ENCODE measurements at regions not wholly inside any gene's neighbourhood (a gene's known extent, or its start where the extent isn't known, plus 50 kb on each side); places are given as distances from the start of the nearest gene placed in this dataset.

GRCh38 chr3:88767746-88768145 lies 339.7 kb upstream of the EPHA3 start:
- no peak overlapping the region for H3K9ac ChIP-seq (ENCODE audit: low read depth, low read length)
- no peaks in the 10 kb centered on the region for H3K4me1 ChIP-seq (ENCODE audit: insufficient read depth, low read length)
- H3K27me3 ChIP-seq (ENCODE audit: insufficient read depth, low read length), result no peaks in the 10 kb centered on the region
- H3K36me3 ChIP-seq (ENCODE audit: insufficient read depth, low read depth, low read length), result no peaks in the 10 kb centered on the region
- no peaks in the 10 kb centered on the region for H3K9me3 ChIP-seq (ENCODE audit: insufficient read depth, low read depth, low read length)
- H3K4me3 ChIP-seq (ENCODE audit: low read length), result no peak overlapping the region
- no peak overlapping the region for H3K27ac ChIP-seq (ENCODE audit: low read length)

DNA sequence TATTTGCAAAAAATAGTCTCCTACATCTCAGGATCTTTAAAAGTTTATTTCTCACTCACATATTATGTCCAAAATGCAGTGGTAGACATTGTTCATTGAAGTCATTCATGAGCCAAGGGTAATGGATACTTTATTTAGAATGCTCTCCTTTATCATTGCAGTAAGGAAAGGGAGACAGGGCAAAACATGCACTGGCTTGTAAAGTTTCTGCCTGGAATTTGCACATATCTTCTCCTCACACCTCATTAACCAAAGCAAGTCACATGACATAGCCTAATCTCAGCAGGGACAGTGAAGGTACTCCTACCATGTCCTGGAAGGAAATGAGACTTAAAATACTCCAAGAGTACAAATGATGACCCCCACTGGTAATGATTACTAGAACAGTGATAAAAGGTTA lies 333.7 kb upstream of the EPHA3 start:
- Histone ChIP-seq H3K9me3 (ENCODE audit: insufficient read depth, low read depth, low read length) (no peaks in the 10 kb centered on the region), H3K36me3 (ENCODE audit: insufficient read depth, low read depth, low read length) (no peaks in the 10 kb centered on the region), H3K27me3 (ENCODE audit: insufficient read depth, low read length) (no peaks in the 10 kb centered on the region), H3K4me3 (ENCODE audit: low read length) (no peak overlapping the region), H3K9ac (ENCODE audit: low read depth, low read length) (no peak overlapping the region), H3K27ac (ENCODE audit: low read length) (no peak overlapping the region), H3K4me1 (ENCODE audit: insufficient read depth, low read length) (no peaks in the 10 kb centered on the region)

DNA sequence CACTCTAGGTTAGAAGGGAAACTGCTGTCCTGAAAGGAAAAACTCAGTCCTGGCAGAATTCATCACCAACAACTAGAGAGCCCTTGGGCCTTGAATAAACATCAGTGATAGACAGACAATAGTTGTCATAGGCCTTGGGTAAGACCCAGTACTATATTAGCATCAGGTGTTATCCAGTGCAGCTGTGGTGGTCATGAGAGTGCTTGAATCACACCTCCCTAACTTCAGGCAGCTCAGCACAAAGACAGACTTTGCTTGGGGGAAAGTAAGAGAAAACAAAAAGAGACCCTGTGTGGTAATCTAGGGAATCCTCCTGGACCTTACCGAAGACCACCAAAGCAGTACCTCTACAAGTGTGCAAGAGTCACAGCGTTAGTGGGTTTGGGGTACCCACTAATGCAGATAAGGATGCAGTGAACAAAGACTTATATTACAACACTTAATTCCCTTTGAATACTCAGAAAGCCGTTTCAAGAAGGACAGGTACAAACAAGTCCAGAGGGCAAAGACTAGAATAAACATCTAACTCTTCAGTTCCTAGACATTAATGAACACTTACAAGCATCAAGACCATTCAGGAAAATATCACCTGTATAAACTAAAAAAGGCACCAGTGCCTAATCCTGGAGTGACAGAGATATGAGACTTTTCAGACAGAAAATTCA lies 332.3 kb upstream of the EPHA3 start:
- Histone ChIP-seq H3K36me3 (ENCODE audit: insufficient read depth, low read depth, low read length) (no peaks in the 10 kb centered on the region), H3K9ac (ENCODE audit: low read depth, low read length) (no peak overlapping the region), H3K27me3 (ENCODE audit: insufficient read depth, low read length) (no peaks in the 10 kb centered on the region), H3K4me1 (ENCODE audit: insufficient read depth, low read length) (no peaks in the 10 kb centered on the region), H3K27ac (ENCODE audit: low read length) (no peak overlapping the region), H3K4me3 (ENCODE audit: low read length) (no peak overlapping the region), H3K9me3 (ENCODE audit: insufficient read depth, low read depth, low read length) (no peaks in the 10 kb centered on the region)

GRCh38 chr3:88779482-88779881 lies 327.9 kb upstream of the EPHA3 start:
- H3K9ac ChIP-seq (ENCODE audit: low read depth, low read length), result no peak overlapping the region
- H3K4me1 ChIP-seq (ENCODE audit: insufficient read depth, low read length), result no peaks in the 10 kb centered on the region
- no peaks in the 10 kb centered on the region for H3K36me3 ChIP-seq (ENCODE audit: insufficient read depth, low read depth, low read length)

DNA sequence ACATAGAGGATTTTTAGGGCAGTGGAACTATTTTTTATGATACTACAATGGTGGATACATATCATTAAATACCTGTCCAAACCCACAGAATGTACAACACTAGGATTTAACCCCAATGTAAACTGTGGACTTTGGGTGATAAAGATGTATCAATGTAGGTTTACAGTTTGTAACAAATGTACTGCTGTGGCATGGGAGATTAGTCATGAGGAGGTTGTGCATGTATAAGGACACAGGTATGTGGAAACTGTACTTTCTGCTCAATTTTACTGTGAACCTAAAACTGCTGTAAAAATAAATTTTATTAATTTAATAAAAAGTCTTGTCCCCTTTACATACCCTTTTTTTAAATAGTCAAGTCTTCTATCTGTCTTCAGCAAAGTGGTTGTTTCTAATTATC lies 322.5 kb upstream of the EPHA3 start:
- H3K36me3 ChIP-seq (ENCODE audit: insufficient read depth, low read depth, low read length), result no peaks in the 10 kb centered on the region
- peaks cover 6% of the 10 kb centered on the region for H3K9me3 ChIP-seq (ENCODE audit: insufficient read depth, low read depth, low read length)
- no peaks in the 10 kb centered on the region for H3K4me1 ChIP-seq (ENCODE audit: insufficient read depth, low read length)

More at GRCh38 chr3:88779482-88779881, 327.9 kb upstream of the EPHA3 start:
- Histone ChIP-seq H3K27me3 (ENCODE audit: insufficient read depth, low read length) (no peaks in the 10 kb centered on the region), H3K4me3 (ENCODE audit: low read length) (no peak overlapping the region), H3K27ac (ENCODE audit: low read length) (no peak overlapping the region), H3K9me3 (ENCODE audit: insufficient read depth, low read depth, low read length) (peaks cover 6% of the 10 kb centered on the region)

GRCh38 chr3:88785841-88786240 lies 321.6 kb upstream of the EPHA3 start:
- H3K4me3 ChIP-seq (ENCODE audit: low read length), result no peak overlapping the region
- H3K27ac ChIP-seq (ENCODE audit: low read length), result no peak overlapping the region
- H3K9ac ChIP-seq (ENCODE audit: low read depth, low read length), result no peak overlapping the region
- H3K36me3 ChIP-seq (ENCODE audit: insufficient read depth, low read depth, low read length), result no peaks in the 10 kb centered on the region
- no peaks in the 10 kb centered on the region for H3K27me3 ChIP-seq (ENCODE audit: insufficient read depth, low read length)
- peaks cover 10% of the 10 kb centered on the region for H3K9me3 ChIP-seq (ENCODE audit: insufficient read depth, low read depth, low read length)
- H3K4me1 ChIP-seq (ENCODE audit: insufficient read depth, low read length), result no peaks in the 10 kb centered on the region

More for the DNA sequence above, 322.5 kb upstream of the EPHA3 start:
- H3K27me3 ChIP-seq (ENCODE audit: insufficient read depth, low read length), result no peaks in the 10 kb centered on the region
- H3K9ac ChIP-seq (ENCODE audit: low read depth, low read length), result no peak overlapping the region
- no peak overlapping the region for H3K4me3 ChIP-seq (ENCODE audit: low read length)
- H3K27ac ChIP-seq (ENCODE audit: low read length), result no peak overlapping the region

DNA sequence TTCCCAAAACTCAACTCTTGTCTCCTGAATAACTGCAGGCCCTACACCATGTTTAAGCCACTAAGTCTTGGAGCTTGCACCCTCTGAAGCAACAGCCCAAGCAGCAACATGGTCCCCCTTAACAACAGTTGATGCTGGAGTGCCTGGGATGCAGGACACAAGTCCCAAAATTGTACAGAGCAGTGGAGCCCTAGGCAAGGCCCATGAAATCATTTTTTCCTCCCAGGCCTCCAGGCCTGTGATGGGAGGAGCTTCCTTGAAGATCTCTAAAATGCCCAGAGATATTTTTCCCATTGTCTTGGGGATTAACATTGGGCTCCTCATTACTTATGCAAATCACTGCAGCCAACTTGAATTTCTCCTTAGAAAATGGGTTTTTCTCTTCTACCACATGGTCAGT lies 311.9 kb upstream of the EPHA3 start:
- Histone ChIP-seq H3K9me3 (ENCODE audit: insufficient read depth, low read depth, low read length) (peaks cover 25% of the 10 kb centered on the region), H3K27ac (ENCODE audit: low read length) (no peak overlapping the region), H3K4me1 (ENCODE audit: insufficient read depth, low read length) (no peaks in the 10 kb centered on the region), H3K27me3 (ENCODE audit: insufficient read depth, low read length) (no peaks in the 10 kb centered on the region), H3K9ac (ENCODE audit: low read depth, low read length) (no peak overlapping the region), H3K36me3 (ENCODE audit: insufficient read depth, low read depth, low read length) (no peaks in the 10 kb centered on the region), H3K4me3 (ENCODE audit: low read length) (no peak overlapping the region)

DNA sequence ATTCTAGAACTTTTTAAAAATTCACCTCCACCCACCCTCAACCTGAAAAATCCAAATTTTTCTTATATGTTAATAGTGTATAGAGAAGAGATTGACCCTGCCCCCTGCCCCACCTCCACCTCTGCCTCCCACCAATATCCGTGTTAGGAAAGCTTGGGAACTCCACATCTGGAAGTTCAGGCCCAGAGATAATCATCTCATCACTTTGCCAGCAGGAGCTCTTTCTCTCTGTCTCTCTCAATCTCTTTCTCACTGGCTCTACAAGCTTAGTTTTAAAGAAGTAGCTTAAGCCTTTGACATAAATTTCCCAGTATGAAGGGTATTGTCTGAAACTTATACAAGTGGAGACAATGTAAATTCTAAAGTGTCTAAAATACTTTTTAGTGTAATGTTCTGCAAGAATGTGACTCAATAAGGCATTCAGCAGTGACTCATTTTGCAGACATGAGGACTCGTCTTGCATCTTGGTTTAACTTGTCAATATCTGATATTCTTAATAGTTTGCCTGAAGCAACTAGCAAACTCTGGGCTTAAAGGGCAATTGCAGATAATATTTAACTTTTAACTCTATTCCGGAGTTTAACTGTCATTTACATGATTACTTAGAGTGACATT lies 299.8 kb upstream of the EPHA3 start:
- no peaks in the 10 kb centered on the region for H3K9me3 ChIP-seq (ENCODE audit: insufficient read depth, low read depth, low read length)
- H3K27ac ChIP-seq (ENCODE audit: low read length), result no peak overlapping the region
- H3K4me1 ChIP-seq (ENCODE audit: insufficient read depth, low read length), result no peaks in the 10 kb centered on the region
- H3K9ac ChIP-seq (ENCODE audit: low read depth, low read length), result no peak overlapping the region
- no peak overlapping the region for H3K4me3 ChIP-seq (ENCODE audit: low read length)
- H3K36me3 ChIP-seq (ENCODE audit: insufficient read depth, low read depth, low read length), result no peaks in the 10 kb centered on the region
- H3K27me3 ChIP-seq (ENCODE audit: insufficient read depth, low read length), result no peaks in the 10 kb centered on the region

GRCh38 chr3:88809993-88810392 lies 297.4 kb upstream of the EPHA3 start:
- Histone ChIP-seq H3K36me3 (ENCODE audit: insufficient read depth, low read depth, low read length) (no peaks in the 10 kb centered on the region), H3K9me3 (ENCODE audit: insufficient read depth, low read depth, low read length) (no peaks in the 10 kb centered on the region), H3K9ac (ENCODE audit: low read depth, low read length) (no peak overlapping the region), H3K4me3 (ENCODE audit: low read length) (no peak overlapping the region), H3K4me1 (ENCODE audit: insufficient read depth, low read length) (no peaks in the 10 kb centered on the region), H3K27ac (ENCODE audit: low read length) (no peak overlapping the region), H3K27me3 (ENCODE audit: insufficient read depth, low read length) (no peaks in the 10 kb centered on the region)

GRCh38 chr3:88810455-88810854 lies 297.0 kb upstream of the EPHA3 start:
- Histone ChIP-seq H3K27me3 (ENCODE audit: insufficient read depth, low read length) (no peaks in the 10 kb centered on the region), H3K4me1 (ENCODE audit: insufficient read depth, low read length) (no peaks in the 10 kb centered on the region), H3K36me3 (ENCODE audit: insufficient read depth, low read depth, low read length) (no peaks in the 10 kb centered on the region), H3K9me3 (ENCODE audit: insufficient read depth, low read depth, low read length) (no peaks in the 10 kb centered on the region), H3K27ac (ENCODE audit: low read length) (no peak overlapping the region), H3K9ac (ENCODE audit: low read depth, low read length) (no peak overlapping the region), H3K4me3 (ENCODE audit: low read length) (no peak overlapping the region)

DNA sequence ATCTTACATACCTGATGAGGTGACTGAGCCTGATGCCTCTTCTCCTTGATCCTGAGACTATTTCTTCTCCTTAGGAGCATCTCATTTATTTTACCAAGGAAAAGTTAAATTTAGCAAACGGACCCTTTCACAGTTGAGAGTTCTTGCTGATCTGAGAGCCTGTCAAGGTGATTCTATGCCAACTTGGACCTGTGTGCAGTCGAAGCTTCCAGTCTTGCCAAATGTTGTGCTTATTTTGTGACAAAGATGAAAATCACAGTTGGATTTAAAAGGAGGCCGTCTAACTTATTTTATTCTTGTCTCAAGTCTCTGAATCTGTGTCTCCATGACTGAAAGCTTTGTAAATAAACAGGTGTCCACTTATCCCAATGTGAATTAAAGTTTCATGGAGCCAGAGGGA lies 296.3 kb upstream of the EPHA3 start:
- H3K27ac ChIP-seq (ENCODE audit: low read length), result no peak overlapping the region
- H3K9me3 ChIP-seq (ENCODE audit: insufficient read depth, low read depth, low read length), result no peaks in the 10 kb centered on the region
- no peaks in the 10 kb centered on the region for H3K4me1 ChIP-seq (ENCODE audit: insufficient read depth, low read length)
- no peaks in the 10 kb centered on the region for H3K36me3 ChIP-seq (ENCODE audit: insufficient read depth, low read depth, low read length)
- H3K27me3 ChIP-seq (ENCODE audit: insufficient read depth, low read length), result no peaks in the 10 kb centered on the region
- H3K9ac ChIP-seq (ENCODE audit: low read depth, low read length), result no peak overlapping the region
- H3K4me3 ChIP-seq (ENCODE audit: low read length), result no peak overlapping the region

DNA sequence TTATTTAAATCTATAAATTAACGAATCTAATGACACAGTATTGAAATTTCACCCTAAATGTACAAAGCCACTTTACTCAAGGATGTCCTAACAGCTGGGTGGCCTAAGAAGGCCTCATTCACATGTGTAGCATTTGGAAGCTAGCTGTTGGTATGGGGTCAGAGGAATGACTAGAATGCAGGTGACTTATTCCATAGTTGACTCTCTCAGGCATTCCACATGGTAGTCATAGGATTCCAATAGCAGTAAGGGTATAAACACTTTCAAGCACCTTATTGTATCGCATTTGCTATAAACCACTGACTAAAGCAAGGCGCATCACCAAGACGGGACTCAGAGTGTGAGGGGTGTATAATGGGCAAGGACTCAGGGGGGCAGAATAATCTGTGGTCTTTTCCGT lies 294.8 kb upstream of the EPHA3 start:
- no peaks in the 10 kb centered on the region for H3K27me3 ChIP-seq (ENCODE audit: insufficient read depth, low read length)
- no peaks in the 10 kb centered on the region for H3K4me1 ChIP-seq (ENCODE audit: insufficient read depth, low read length)
- no peaks in the 10 kb centered on the region for H3K9me3 ChIP-seq (ENCODE audit: insufficient read depth, low read depth, low read length)
- H3K27ac ChIP-seq (ENCODE audit: low read length), result no peak overlapping the region
- H3K36me3 ChIP-seq (ENCODE audit: insufficient read depth, low read depth, low read length), result no peaks in the 10 kb centered on the region
- H3K4me3 ChIP-seq (ENCODE audit: low read length), result no peak overlapping the region
- no peak overlapping the region for H3K9ac ChIP-seq (ENCODE audit: low read depth, low read length)

Data from iPS-20b (cell line).